ENCODE measurements at regions not wholly inside any gene's neighbourhood (a gene's known extent, or its start where the extent isn't known, plus 50 kb on each side); places are given as distances from the start of the nearest gene placed in this dataset.
"Not testable (repeated sequence)": the region's sequence is repeated elsewhere in the genome, so short reads cannot be mapped to it uniquely, and the experiment has no call there.

GRCh38 chr16:32152434-32152833 lies 100.7 kb upstream of the TP53TG3D start:
- H2AFZ ChIP-seq (replicated peaks; ENCODE audit: low read length, poor library complexity); H3K27me3 ChIP-seq (ENCODE audit: control insufficient read depth, insufficient read depth, low read length); H4K5ac ChIP-seq (ENCODE audit: low read depth, low read length); H3K79me1 ChIP-seq (ENCODE audit: low read depth in 1 of 2, low read length in 2 of 2); H3K36me3 ChIP-seq (ENCODE audit: control insufficient read depth, insufficient read depth, low read length); dilution Hi-C loops (cut with HindIII; ENCODE audit: low sequenced_read_pairs, unreplicated experiment); H3K4ac ChIP-seq (ENCODE audit: low read depth, low read length); H3K56ac ChIP-seq (ENCODE audit: extremely low read depth, insufficient read depth, low read length); H2BK20ac ChIP-seq (ENCODE audit: low read depth, low read length); H4K20me1 ChIP-seq (ENCODE audit: insufficient read depth, low read length); H3K23ac ChIP-seq (ENCODE audit: low read depth, low read length); H4K91ac ChIP-seq (ENCODE audit: insufficient read depth, low read depth, low read length); H3K18ac ChIP-seq (ENCODE audit: low read depth, low read length); H2AK5ac ChIP-seq (ENCODE audit: low read depth, low read length); H2AK9ac ChIP-seq (replicated peaks; ENCODE audit: low read depth, low read length, poor library complexity); H3K9me1 ChIP-seq (ENCODE audit: insufficient read depth, low read length); intact Hi-C loops (cut with micrococcal nuclease); H2BK15ac ChIP-seq (ENCODE audit: low read depth, low read length); ATAC-seq (ENCODE audit: low read depth); H3K27ac ChIP-seq (ENCODE audit: insufficient read depth, low read length); in situ Hi-C loops (cut with MboI; ENCODE audit: low sequenced_read_pairs); H3K4me2 ChIP-seq (ENCODE audit: low read depth, low read length); CTCF ChIA-PET; H2BK5ac ChIP-seq (ENCODE audit: low read depth, low read length, poor library complexity, severe bottlenecking); H3K4me3 ChIP-seq (ENCODE audit: insufficient read depth, low read depth, low read length); H3K4me1 ChIP-seq (ENCODE audit: control insufficient read depth, insufficient read depth, low read length); H4K8ac ChIP-seq (ENCODE audit: low read depth in 2 of 2, low read length in 2 of 2); H2BK120ac ChIP-seq (ENCODE audit: low read depth, low read length); H3K14ac ChIP-seq (replicated peaks; ENCODE audit: low read depth, low read length); DNase-seq; BruUV-seq (replicated peaks); H3K9me3 ChIP-seq (ENCODE audit: control insufficient read depth, insufficient read depth, low read length); H3K9ac ChIP-seq (ENCODE audit: low read depth, low read length); POLR2A ChIA-PET (ENCODE audit: unreplicated experiment): not testable (repeated sequence)
- WGBS, 2 experiments (ENCODE audit: extremely low coverage in 2 of 2, insufficient read length in 1 of 2): no CpG with 5 or more reads among the region's 8 CpGs

GRCh38 chr16:32187918-32188669 lies 65.0 kb upstream of the TP53TG3D start:
- H4K8ac ChIP-seq (ENCODE audit: low read depth in 2 of 2, low read length in 2 of 2); H4K91ac ChIP-seq (ENCODE audit: insufficient read depth, low read depth, low read length); dilution Hi-C loops (cut with HindIII; ENCODE audit: low sequenced_read_pairs, unreplicated experiment); H2AFZ ChIP-seq (replicated peaks; ENCODE audit: low read length, poor library complexity); in situ Hi-C loops (cut with MboI; ENCODE audit: low sequenced_read_pairs); H3K9me1 ChIP-seq (ENCODE audit: insufficient read depth, low read length); H3K56ac ChIP-seq (ENCODE audit: extremely low read depth, insufficient read depth, low read length); H3K27ac ChIP-seq (ENCODE audit: insufficient read depth, low read length); H3K36me3 ChIP-seq (ENCODE audit: control insufficient read depth, insufficient read depth, low read length); POLR2A ChIA-PET (ENCODE audit: unreplicated experiment); DNase-seq; H2BK5ac ChIP-seq (ENCODE audit: low read depth, low read length, poor library complexity, severe bottlenecking); H2BK120ac ChIP-seq (ENCODE audit: low read depth, low read length); H3K23ac ChIP-seq (ENCODE audit: low read depth, low read length); H3K27me3 ChIP-seq (ENCODE audit: control insufficient read depth, insufficient read depth, low read length); H2AK5ac ChIP-seq (ENCODE audit: low read depth, low read length); H3K4me3 ChIP-seq (ENCODE audit: insufficient read depth, low read depth, low read length); H2AK9ac ChIP-seq (replicated peaks; ENCODE audit: low read depth, low read length, poor library complexity); H3K4ac ChIP-seq (ENCODE audit: low read depth, low read length); BruUV-seq (replicated peaks); H3K4me1 ChIP-seq (ENCODE audit: control insufficient read depth, insufficient read depth, low read length); H3K18ac ChIP-seq (ENCODE audit: low read depth, low read length); H3K4me2 ChIP-seq (ENCODE audit: low read depth, low read length); CTCF ChIA-PET; H3K79me1 ChIP-seq (ENCODE audit: low read depth in 1 of 2, low read length in 2 of 2); H3K9ac ChIP-seq (ENCODE audit: low read depth, low read length); intact Hi-C loops (cut with micrococcal nuclease); H4K20me1 ChIP-seq (ENCODE audit: insufficient read depth, low read length); H3K9me3 ChIP-seq (ENCODE audit: control insufficient read depth, insufficient read depth, low read length); H2BK20ac ChIP-seq (ENCODE audit: low read depth, low read length); H3K14ac ChIP-seq (replicated peaks; ENCODE audit: low read depth, low read length); H4K5ac ChIP-seq (ENCODE audit: low read depth, low read length); H2BK15ac ChIP-seq (ENCODE audit: low read depth, low read length): not testable (repeated sequence)
- no CpG with 5 or more reads among the region's 61 CpGs for WGBS, 2 experiments (ENCODE audit: extremely low coverage in 2 of 2, insufficient read length in 1 of 2)
- ATAC-seq (ENCODE audit: low read depth): peak; percentile 92
